Panc1 (cell line): ENCODE measurements at regions not wholly inside any gene's neighbourhood (a gene's known extent, or its start where the extent isn't known, plus 50 kb on each side); places are given as distances from the start of the nearest gene placed in this dataset.
"Not testable (repeated sequence)": the region's sequence is repeated elsewhere in the genome, so short reads cannot be mapped to it uniquely, and the experiment has no call there.

Experiments
- POLR2AphosphoS5 ChIP-seq: IDR thresholded peaks from 2 replicates; pipeline ENCODE4 v1.6.1; 2012; ENCODE audit warnings: mild to moderate bottlenecking, low read depth, low read length, moderate library complexity
- TCF7L2 ChIP-seq: IDR thresholded peaks from 2 replicates; pipeline ENCODE4 v1.6.1; 2011; ENCODE audit warnings: mild to moderate bottlenecking, low read depth, low read length, inconsistent platforms
- TF ChIP-seq, protein P1 (sequence below): fragments of 450-650 bp; IDR thresholded peaks from 2 replicates; pipeline ENCODE4 v1.5.1; 2017; ENCODE audit warnings: mild to moderate bottlenecking

GRCh38 chr14:25680511-25680910 lies 630.6 kb upstream of the STXBP6 start:
- TF ChIP-seq, protein P1, sequence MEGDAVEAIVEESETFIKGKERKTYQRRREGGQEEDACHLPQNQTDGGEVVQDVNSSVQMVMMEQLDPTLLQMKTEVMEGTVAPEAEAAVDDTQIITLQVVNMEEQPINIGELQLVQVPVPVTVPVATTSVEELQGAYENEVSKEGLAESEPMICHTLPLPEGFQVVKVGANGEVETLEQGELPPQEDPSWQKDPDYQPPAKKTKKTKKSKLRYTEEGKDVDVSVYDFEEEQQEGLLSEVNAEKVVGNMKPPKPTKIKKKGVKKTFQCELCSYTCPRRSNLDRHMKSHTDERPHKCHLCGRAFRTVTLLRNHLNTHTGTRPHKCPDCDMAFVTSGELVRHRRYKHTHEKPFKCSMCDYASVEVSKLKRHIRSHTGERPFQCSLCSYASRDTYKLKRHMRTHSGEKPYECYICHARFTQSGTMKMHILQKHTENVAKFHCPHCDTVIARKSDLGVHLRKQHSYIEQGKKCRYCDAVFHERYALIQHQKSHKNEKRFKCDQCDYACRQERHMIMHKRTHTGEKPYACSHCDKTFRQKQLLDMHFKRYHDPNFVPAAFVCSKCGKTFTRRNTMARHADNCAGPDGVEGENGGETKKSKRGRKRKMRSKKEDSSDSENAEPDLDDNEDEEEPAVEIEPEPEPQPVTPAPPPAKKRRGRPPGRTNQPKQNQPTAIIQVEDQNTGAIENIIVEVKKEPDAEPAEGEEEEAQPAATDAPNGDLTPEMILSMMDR: not testable (repeated sequence)
- not testable (repeated sequence) for TF ChIP-seq POLR2AphosphoS5, TCF7L2
